ENCODE measurements at regions not wholly inside any gene's neighbourhood (a gene's known extent, or its start where the extent isn't known, plus 50 kb on each side); places are given as distances from the start of the nearest gene placed in this dataset.

GRCh38 chrY:7821295-7822035 is 909.9 kb upstream of the AMELY start:
- Mint-ChIP-seq H3K4me3 (no peak overlapping the region), H3K36me3 (no peaks in the 10 kb centered on the region), H3K27me3 (ENCODE audit: low read depth in 3 of 3) (no peaks in the 10 kb centered on the region), H3K4me1 (peaks cover 5% of the 10 kb centered on the region), H3K27ac (no peak overlapping the region), H3K9me3 (no peaks in the 10 kb centered on the region)
- H3K27ac ChIP-seq (ENCODE audit: low read depth in 1 of 2, low read length in 2 of 2), result no peak overlapping the region
- no peak for TF ChIP-seq CTCF (IDR thresholded peaks at IDR 0.05)
- no peak overlapping the region for H2AFZ ChIP-seq (ENCODE audit: insufficient read depth, low read depth, low read length, poor library complexity, severe bottlenecking)
- no peaks in the 10 kb centered on the region for H4K20me1 ChIP-seq (ENCODE audit: insufficient read depth, low read length)
- H3K4me1 ChIP-seq (ENCODE audit: control insufficient read depth in 1 of 2, insufficient read depth in 2 of 2, low read length in 2 of 2), result no peaks in the 10 kb centered on the region
- DNase-seq, result peak in 1 of 3 donors; percentile 35
- intact Hi-C loops (cut with micrococcal nuclease), result no loop called here
- H3K9me3 ChIP-seq (replicated peaks in 1 of 2; ENCODE audit: control insufficient read depth in 1 of 2, insufficient read depth in 1 of 2, low read length in 2 of 2), result no peaks in the 10 kb centered on the region
- no CpG with 5 or more reads among the region's 2 CpGs for WGBS (ENCODE audit: insufficient coverage)
- no peak overlapping the region for H3K9ac ChIP-seq (ENCODE audit: insufficient read depth, low read length, poor library complexity, severe bottlenecking)
- H3K27me3 ChIP-seq (ENCODE audit: control insufficient read depth in 2 of 2, insufficient read depth in 2 of 2, low read length in 2 of 2), result no peaks in the 10 kb centered on the region
- H3K4me2 ChIP-seq (replicated peaks; ENCODE audit: extremely low read depth, low read length, poor library complexity, severe bottlenecking), result no peak overlapping the region
- no peak overlapping the region for H3K4me3 ChIP-seq (replicated peaks in 1 of 3; ENCODE audit: low read depth in 2 of 3, low read length in 3 of 3)
- H3K79me2 ChIP-seq (ENCODE audit: insufficient read depth, low read length), result no peaks in the 10 kb centered on the region
- no peaks in the 10 kb centered on the region for H3K36me3 ChIP-seq (replicated peaks in 1 of 2; ENCODE audit: control insufficient read depth in 1 of 2, insufficient read depth in 2 of 2, low read length in 2 of 2)

GRCh38 chrY:7818924-7819323 is 907.4 kb upstream of the AMELY start:
- H2AFZ ChIP-seq (ENCODE audit: insufficient read depth, low read depth, low read length, poor library complexity, severe bottlenecking), result no peak overlapping the region
- H3K4me1 Mint-ChIP-seq, result peaks cover 16% of the 10 kb centered on the region
- H3K4me2 ChIP-seq (replicated peaks; ENCODE audit: extremely low read depth, low read length, poor library complexity, severe bottlenecking), result no peak overlapping the region
- H4K20me1 ChIP-seq (ENCODE audit: insufficient read depth, low read length), result no peaks in the 10 kb centered on the region
- no peaks in the 10 kb centered on the region for H3K9me3 Mint-ChIP-seq
- no peak overlapping the region for H3K4me3 Mint-ChIP-seq
- no peak overlapping the region for H3K4me3 ChIP-seq (replicated peaks in 1 of 3; ENCODE audit: low read depth in 2 of 3, low read length in 3 of 3)
- H3K79me2 ChIP-seq (ENCODE audit: insufficient read depth, low read length), result no peaks in the 10 kb centered on the region
- DNase-seq, result peak in 2 of 3 donors; percentile 16 to 18
- intact Hi-C loops (cut with micrococcal nuclease), result no loop called here
- no peak overlapping the region for H3K9ac ChIP-seq (ENCODE audit: insufficient read depth, low read length, poor library complexity, severe bottlenecking)
- no peaks in the 10 kb centered on the region for H3K27me3 Mint-ChIP-seq (ENCODE audit: low read depth in 3 of 3)
- H3K27me3 ChIP-seq (ENCODE audit: control insufficient read depth in 2 of 2, insufficient read depth in 2 of 2, low read length in 2 of 2), result no peaks in the 10 kb centered on the region
- no peak overlapping the region for H3K27ac Mint-ChIP-seq
- no peaks in the 10 kb centered on the region for H3K36me3 Mint-ChIP-seq
- TF ChIP-seq CTCF (IDR thresholded peaks at IDR 0.05), result peak; percentile 60
- H3K27ac ChIP-seq (ENCODE audit: low read depth in 1 of 2, low read length in 2 of 2), result no peak overlapping the region
- peaks cover 0 to 12% of the 10 kb centered on the region in 2 donors for H3K4me1 ChIP-seq (ENCODE audit: control insufficient read depth in 1 of 2, insufficient read depth in 2 of 2, low read length in 2 of 2)
- H3K36me3 ChIP-seq (replicated peaks in 1 of 2; ENCODE audit: control insufficient read depth in 1 of 2, insufficient read depth in 2 of 2, low read length in 2 of 2), result no peaks in the 10 kb centered on the region
- no peaks in the 10 kb centered on the region for H3K9me3 ChIP-seq (replicated peaks in 1 of 2; ENCODE audit: control insufficient read depth in 1 of 2, insufficient read depth in 1 of 2, low read length in 2 of 2)

All from CD14-positive monocyte (primary cell).